Fibroblast of lung (primary cell): ENCODE measurements at regions not wholly inside any gene's neighbourhood (a gene's known extent, or its start where the extent isn't known, plus 50 kb on each side); places are given as distances from the start of the nearest gene placed in this dataset.
A peak's percentile ranks its signal among the peaks of the same experiment; 100 is the strongest.

Experiments used
- DNase-seq, 2 donors: peaks; one replicate each; pipeline versions ENCODE4 v3.0.0 to v3.0.0-alpha.2; 2010; ENCODE audit warnings: low read depth in 2 of 2
- H2AFZ ChIP-seq: 2 replicates; pipeline ENCODE4 v1.5.1; 2012; ENCODE audit warnings: low read length, control low read depth, inconsistent platforms
- H3K27ac ChIP-seq: 2 replicates; pipeline ENCODE4 v1.5.1; 2011; ENCODE audit warnings: low read length, control low read depth; ENCODE audit not compliant: insufficient read depth
- H3K27me3 ChIP-seq: 2 replicates; pipeline ENCODE4 v1.5.1; 2011; ENCODE audit warnings: mild to moderate bottlenecking, low read length; ENCODE audit not compliant: control insufficient read depth, insufficient read depth
- H3K36me3 ChIP-seq: 2 replicates; pipeline ENCODE4 v1.5.1; 2011; ENCODE audit warnings: low read length; ENCODE audit not compliant: control insufficient read depth, insufficient read depth
- H3K4me1 ChIP-seq: 2 replicates; pipeline ENCODE4 v1.5.1; 2011; ENCODE audit warnings: low read length; ENCODE audit not compliant: control insufficient read depth, insufficient read depth; ENCODE audit errors: extremely low read depth
- H3K4me2 ChIP-seq: 2 replicates; pipeline ENCODE4 v1.5.1; 2011; ENCODE audit warnings: low read length, control low read depth; ENCODE audit not compliant: insufficient read depth; ENCODE audit errors: extremely low read depth
- H3K4me3 ChIP-seq, 4 experiments: fragments of 200-600 bp in 1 of 4; sonication (generic) in 1 of 4; replicated peaks in 1 of 4; 2 replicates each; pipeline ENCODE4 v1.5.1; 2011 to 2016; ENCODE audit warnings: low read length in 4 of 4, low read depth in 3 of 4, mild to moderate bottlenecking in 3 of 4, control low read depth in 2 of 4, inconsistent platforms in 1 of 4, mixed read lengths in 1 of 4; ENCODE audit not compliant: insufficient read depth in 1 of 4; ENCODE audit errors: control extremely low read depth in 1 of 4
- H3K79me2 ChIP-seq: 2 replicates; pipeline ENCODE4 v1.5.1; 2012; ENCODE audit warnings: mild to moderate bottlenecking, low read length, inconsistent platforms; ENCODE audit not compliant: control insufficient read depth, insufficient read depth
- H3K9ac ChIP-seq: 2 replicates; pipeline ENCODE4 v1.5.1; 2011; ENCODE audit warnings: mild to moderate bottlenecking, low read length, control low read depth; ENCODE audit not compliant: insufficient read depth
- H3K9me3 ChIP-seq: 2 replicates; pipeline ENCODE4 v1.5.1; 2012; ENCODE audit warnings: low read depth, low read length; ENCODE audit not compliant: control insufficient read depth, insufficient read depth
- H4K20me1 ChIP-seq: 2 replicates; pipeline ENCODE4 v1.5.1; 2011; ENCODE audit warnings: low read length; ENCODE audit not compliant: control insufficient read depth, insufficient read depth; ENCODE audit errors: extremely low read depth
- EZH2 ChIP-seq: IDR thresholded peaks from 2 replicates; pipeline ENCODE4 v1.5.1; 2012; ENCODE audit warnings: low read length, control low read depth, mild to moderate bottlenecking; ENCODE audit errors: missing control alignments
- TF ChIP-seq, protein P1 (sequence below), 2 donors: IDR thresholded peaks in 1 of 2; conservative IDR thresholded peaks in 1 of 2; 1 replicate in 1 of 2; 2 replicates in 1 of 2; pipeline ENCODE4 v1.5.1; 2011 to 2012; ENCODE audit warnings: low read length in 2 of 2, control low read depth in 1 of 2, inconsistent platforms in 1 of 2, low read depth in 1 of 2, mild to moderate bottlenecking in 1 of 2

DNA sequence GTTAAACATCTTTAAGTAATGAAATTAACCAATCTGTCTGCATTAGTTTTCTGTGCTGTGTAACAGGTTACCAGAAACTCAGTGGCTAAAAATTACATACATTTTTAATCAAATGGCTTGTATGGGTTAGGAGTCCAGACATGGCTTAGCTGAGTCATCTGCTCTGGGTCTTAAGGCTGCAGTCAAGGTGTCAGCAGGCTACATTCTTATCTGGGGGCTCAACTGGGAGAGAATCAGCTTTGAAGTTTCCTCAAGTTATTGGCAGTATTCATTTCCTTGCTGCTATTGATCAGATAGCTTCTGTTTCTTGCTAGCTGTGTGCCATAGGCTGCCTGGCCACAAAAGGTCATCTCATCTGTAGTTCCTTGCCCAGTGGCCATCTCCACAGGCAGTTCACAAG lies 1163.0 kb downstream of the DIAPH3 start:
- Histone ChIP-seq H3K36me3 (no peaks in the 10 kb centered on the region), H4K20me1 (no peaks in the 10 kb centered on the region), H3K4me2 (no peak overlapping the region), H3K4me1 (no peaks in the 10 kb centered on the region), H2AFZ (no peak overlapping the region), H3K27ac (no peak overlapping the region), H3K27me3 (no peaks in the 10 kb centered on the region), H3K79me2 (no peaks in the 10 kb centered on the region), H3K9ac (no peak overlapping the region), H3K4me3 (no peak overlapping the region), H3K9me3 (no peaks in the 10 kb centered on the region)
- DNase-seq: peak in 1 of 2 donors; percentile 32
- TF ChIP-seq, protein P1, sequence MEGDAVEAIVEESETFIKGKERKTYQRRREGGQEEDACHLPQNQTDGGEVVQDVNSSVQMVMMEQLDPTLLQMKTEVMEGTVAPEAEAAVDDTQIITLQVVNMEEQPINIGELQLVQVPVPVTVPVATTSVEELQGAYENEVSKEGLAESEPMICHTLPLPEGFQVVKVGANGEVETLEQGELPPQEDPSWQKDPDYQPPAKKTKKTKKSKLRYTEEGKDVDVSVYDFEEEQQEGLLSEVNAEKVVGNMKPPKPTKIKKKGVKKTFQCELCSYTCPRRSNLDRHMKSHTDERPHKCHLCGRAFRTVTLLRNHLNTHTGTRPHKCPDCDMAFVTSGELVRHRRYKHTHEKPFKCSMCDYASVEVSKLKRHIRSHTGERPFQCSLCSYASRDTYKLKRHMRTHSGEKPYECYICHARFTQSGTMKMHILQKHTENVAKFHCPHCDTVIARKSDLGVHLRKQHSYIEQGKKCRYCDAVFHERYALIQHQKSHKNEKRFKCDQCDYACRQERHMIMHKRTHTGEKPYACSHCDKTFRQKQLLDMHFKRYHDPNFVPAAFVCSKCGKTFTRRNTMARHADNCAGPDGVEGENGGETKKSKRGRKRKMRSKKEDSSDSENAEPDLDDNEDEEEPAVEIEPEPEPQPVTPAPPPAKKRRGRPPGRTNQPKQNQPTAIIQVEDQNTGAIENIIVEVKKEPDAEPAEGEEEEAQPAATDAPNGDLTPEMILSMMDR (conservative IDR thresholded peaks at IDR 0.05 in 1 of 2, IDR thresholded peaks at IDR 0.05 in 1 of 2; ENCODE audit: low read depth in 1 of 2, low read length in 2 of 2): no peak

DNA sequence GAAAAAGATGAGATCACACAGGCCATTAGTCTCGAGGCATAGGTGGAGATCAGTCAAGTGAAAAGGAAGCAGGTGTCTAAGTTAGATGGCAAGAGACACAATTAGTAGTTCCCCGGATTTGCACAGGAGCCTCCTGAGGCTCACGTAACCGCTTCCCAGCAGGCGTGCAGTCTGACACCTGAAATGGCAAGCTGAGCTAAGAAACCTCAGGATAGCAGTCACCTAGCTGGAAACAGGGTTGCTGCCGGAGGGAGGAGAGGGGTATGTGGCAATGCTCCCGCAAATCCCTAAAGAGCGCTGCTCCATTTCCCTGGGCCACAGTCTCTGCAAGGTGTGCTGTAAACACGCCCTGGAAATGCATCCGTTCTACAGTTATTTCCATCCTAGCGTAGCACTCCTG lies 1151.0 kb downstream of the DIAPH3 start:
- no peak overlapping the region for H3K27ac ChIP-seq
- H3K9ac ChIP-seq: no peak overlapping the region
- H3K36me3 ChIP-seq: no peaks in the 10 kb centered on the region
- H3K27me3 ChIP-seq: no peaks in the 10 kb centered on the region
- H3K4me2 ChIP-seq: no peak overlapping the region
- H3K4me3 ChIP-seq: no peak overlapping the region
- no peaks in the 10 kb centered on the region for H3K4me1 ChIP-seq
- no peak overlapping the region for H2AFZ ChIP-seq
- DNase-seq: no peak
- H4K20me1 ChIP-seq: no peaks in the 10 kb centered on the region
- TF ChIP-seq, protein P1 (conservative IDR thresholded peaks at IDR 0.05 in 1 of 2, IDR thresholded peaks at IDR 0.05 in 1 of 2; ENCODE audit: low read depth in 1 of 2, low read length in 2 of 2): no peak
- no peak for TF ChIP-seq EZH2
- no peaks in the 10 kb centered on the region for H3K79me2 ChIP-seq
- H3K9me3 ChIP-seq: no peaks in the 10 kb centered on the region

DNA sequence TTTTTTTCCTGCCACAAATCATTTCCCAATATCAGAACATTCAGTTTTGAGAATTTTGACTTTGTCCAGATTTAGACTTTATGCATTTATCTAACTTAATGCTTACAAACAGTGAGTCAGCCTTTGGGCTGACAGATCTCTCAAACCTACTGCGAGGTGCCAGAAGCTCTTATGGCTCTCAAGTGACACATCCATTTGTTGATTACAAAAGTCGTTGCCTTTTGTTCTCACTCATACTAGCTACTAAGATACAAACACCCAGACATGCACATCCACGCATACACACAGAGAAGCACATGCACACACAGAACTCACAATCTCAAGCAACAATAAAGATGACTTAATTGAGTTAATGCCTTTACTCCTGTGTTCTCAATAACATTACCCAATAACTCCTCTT lies 1147.5 kb downstream of the DIAPH3 start:
- peak in 1 of 2 donors; percentile 57 for DNase-seq
- Histone ChIP-seq H3K4me2 (no peak overlapping the region), H3K4me3 (no peak overlapping the region), H3K4me1 (no peaks in the 10 kb centered on the region), H3K9me3 (no peaks in the 10 kb centered on the region), H3K27ac (no peak overlapping the region), H3K9ac (no peak overlapping the region), H3K36me3 (no peaks in the 10 kb centered on the region), H4K20me1 (no peaks in the 10 kb centered on the region), H3K27me3 (no peaks in the 10 kb centered on the region), H3K79me2 (no peaks in the 10 kb centered on the region), H2AFZ (no peak overlapping the region)
- TF ChIP-seq, protein P1 (conservative IDR thresholded peaks at IDR 0.05 in 1 of 2, IDR thresholded peaks at IDR 0.05 in 1 of 2; ENCODE audit: low read depth in 1 of 2, low read length in 2 of 2): no peak
- no peak for TF ChIP-seq EZH2
